ENCODE measurements at regions not wholly inside any gene's neighbourhood (a gene's known extent, or its start where the extent isn't known, plus 50 kb on each side); places are given as distances from the start of the nearest gene placed in this dataset.

DNA sequence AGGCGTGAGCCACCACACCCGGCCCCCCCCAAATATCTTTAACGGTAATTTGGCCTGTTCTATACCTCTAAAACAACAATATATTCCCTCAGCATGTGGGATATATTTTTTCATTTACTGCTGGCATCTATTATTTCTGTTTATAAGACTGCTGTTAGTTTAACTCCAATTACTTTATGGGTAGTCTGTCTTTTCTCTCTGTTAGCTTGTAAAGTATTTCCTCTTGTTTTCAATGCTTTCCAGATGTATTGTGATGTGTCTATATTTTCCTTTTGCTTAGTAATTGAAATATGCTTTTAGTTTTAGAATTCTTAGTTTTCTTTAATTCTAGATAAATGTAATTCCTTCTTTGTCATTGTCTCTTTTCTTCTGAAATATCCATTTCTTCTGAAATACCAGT lies 445.8 kb downstream of the ANKRD50 start:
- no peaks in the 10 kb centered on the region for H3K27me3 ChIP-seq (replicated peaks in 1 of 7)
- DNase-seq: no peak
- no peak overlapping the region for H3K27ac ChIP-seq
- no peak overlapping the region for H3K4me3 ChIP-seq
- TF ChIP-seq POLR2AphosphoS5 (IDR thresholded peaks at IDR 0.05) (no peak), POLR2A (IDR thresholded peaks at IDR 0.05) (no peak)
- TF ChIP-seq, protein P1, sequence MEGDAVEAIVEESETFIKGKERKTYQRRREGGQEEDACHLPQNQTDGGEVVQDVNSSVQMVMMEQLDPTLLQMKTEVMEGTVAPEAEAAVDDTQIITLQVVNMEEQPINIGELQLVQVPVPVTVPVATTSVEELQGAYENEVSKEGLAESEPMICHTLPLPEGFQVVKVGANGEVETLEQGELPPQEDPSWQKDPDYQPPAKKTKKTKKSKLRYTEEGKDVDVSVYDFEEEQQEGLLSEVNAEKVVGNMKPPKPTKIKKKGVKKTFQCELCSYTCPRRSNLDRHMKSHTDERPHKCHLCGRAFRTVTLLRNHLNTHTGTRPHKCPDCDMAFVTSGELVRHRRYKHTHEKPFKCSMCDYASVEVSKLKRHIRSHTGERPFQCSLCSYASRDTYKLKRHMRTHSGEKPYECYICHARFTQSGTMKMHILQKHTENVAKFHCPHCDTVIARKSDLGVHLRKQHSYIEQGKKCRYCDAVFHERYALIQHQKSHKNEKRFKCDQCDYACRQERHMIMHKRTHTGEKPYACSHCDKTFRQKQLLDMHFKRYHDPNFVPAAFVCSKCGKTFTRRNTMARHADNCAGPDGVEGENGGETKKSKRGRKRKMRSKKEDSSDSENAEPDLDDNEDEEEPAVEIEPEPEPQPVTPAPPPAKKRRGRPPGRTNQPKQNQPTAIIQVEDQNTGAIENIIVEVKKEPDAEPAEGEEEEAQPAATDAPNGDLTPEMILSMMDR (IDR thresholded peaks at IDR 0.05 in 8 of 11, conservative IDR thresholded peaks at IDR 0.05 in 3 of 11): no peak
- WGBS, 5 donors: 73 to 96% (median 90%) methylated on average over 3 of the region's 3 CpGs
- H3K4me1 ChIP-seq: peaks cover 0 to 6% (median 0%) of the 10 kb centered on the region in 6 donors
- H3K9me3 ChIP-seq: peaks cover 0 to 18% (median 10%) of the 10 kb centered on the region in 8 donors
- intact Hi-C loops (cut with DNase I; ENCODE audit: low total_unique reads): no loop called here
- H3K36me3 ChIP-seq: no peaks in the 10 kb centered on the region

DNA sequence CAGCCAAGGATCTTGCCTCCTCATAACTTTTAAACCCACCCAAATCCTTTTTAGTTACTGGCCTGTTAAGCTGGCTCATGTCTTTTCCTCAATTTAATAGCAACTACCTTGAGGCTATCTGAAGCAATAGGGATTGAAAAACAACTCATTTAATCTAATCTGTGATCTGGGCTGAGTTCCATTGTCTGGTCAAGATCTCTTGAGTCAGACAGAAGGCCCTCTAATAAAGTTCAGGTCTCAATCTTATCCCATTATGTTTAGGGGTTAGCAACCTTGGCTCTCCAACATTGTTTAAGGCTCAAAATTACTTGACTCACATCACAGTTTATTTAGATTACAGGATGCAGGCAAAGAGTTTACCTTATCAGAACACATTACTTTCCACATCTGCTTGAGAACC lies 436.1 kb downstream of the ANKRD50 start:
- intact Hi-C loops (cut with DNase I; ENCODE audit: low total_unique reads): no loop called here
- no peak for DNase-seq
- Histone ChIP-seq H3K4me3 (no peak overlapping the region), H3K36me3 (no peaks in the 10 kb centered on the region), H3K27ac (no peak overlapping the region), H3K9me3 (peaks cover 0 to under 1% (median 0%) of the 10 kb centered on the region in 8 donors), H3K4me1 (no peaks in the 10 kb centered on the region), H3K27me3 (replicated peaks in 1 of 7) (no peaks in the 10 kb centered on the region)
- TF ChIP-seq, protein P1 (IDR thresholded peaks at IDR 0.05 in 8 of 11, conservative IDR thresholded peaks at IDR 0.05 in 3 of 11): no peak
- TF ChIP-seq POLR2A (IDR thresholded peaks at IDR 0.05) (no peak), POLR2AphosphoS5 (IDR thresholded peaks at IDR 0.05) (no peak)

DNA sequence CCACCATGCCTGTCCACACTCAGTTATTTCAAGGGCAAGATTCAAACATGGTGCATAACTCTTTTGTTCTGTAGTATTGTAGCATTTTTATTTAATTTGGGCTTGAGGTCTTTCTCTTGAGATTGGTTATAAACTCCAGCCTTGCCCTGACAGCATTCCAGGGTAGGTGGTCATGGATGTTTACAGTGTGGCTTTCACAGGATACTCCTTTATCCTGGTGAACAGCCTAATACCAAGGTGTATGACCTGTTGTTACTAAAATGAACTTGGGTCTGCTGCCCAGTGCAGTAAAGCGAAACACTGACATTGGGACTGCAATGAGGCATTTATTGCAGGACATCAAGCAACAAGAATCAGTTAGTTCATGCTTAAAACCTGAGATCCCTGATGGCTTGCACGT lies 434.8 kb downstream of the ANKRD50 start:
- Histone ChIP-seq H3K27ac (no peak overlapping the region), H3K27me3 (replicated peaks in 1 of 7) (no peaks in the 10 kb centered on the region), H3K4me3 (no peak overlapping the region), H3K9me3 (no peaks in the 10 kb centered on the region), H3K36me3 (no peaks in the 10 kb centered on the region), H3K4me1 (no peaks in the 10 kb centered on the region)
- 67 to 96% (median 90%) methylated on average over 2 of the region's 2 CpGs for WGBS, 5 donors
- DNase-seq: no peak
- TF ChIP-seq, protein P1 (IDR thresholded peaks at IDR 0.05 in 8 of 11, conservative IDR thresholded peaks at IDR 0.05 in 3 of 11): no peak
- no peak for TF ChIP-seq POLR2AphosphoS5 (IDR thresholded peaks at IDR 0.05)
- intact Hi-C loops (cut with DNase I; ENCODE audit: low total_unique reads): no loop called here

DNA sequence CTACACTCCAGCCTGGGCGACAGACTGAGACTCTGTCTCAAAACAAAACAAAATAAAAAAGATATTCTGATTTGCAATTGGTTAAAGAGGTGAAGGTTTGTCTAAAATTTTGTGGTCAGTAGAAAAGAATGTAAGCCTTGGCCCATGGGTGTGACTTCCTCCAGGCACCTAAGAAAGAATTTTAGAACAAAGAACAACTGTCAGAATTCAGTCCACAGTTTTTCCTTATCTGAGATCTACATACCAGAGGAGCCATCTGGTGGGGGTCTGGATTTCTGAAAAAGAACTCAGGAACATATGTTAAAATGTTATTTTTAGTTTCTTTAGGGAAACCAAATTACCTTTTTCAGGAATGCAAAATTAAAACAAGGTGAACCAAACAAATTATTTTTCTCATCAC lies 434.1 kb downstream of the ANKRD50 start:
- H3K4me1 ChIP-seq: no peaks in the 10 kb centered on the region
- WGBS, 5 donors: 67 to 81% (median 70%) methylated on average over 1 of the region's 1 CpG
- no peaks in the 10 kb centered on the region for H3K9me3 ChIP-seq
- peak overlapping the region in 1 of 8 donors; percentile 11 for H3K27ac ChIP-seq
- intact Hi-C loops (cut with DNase I; ENCODE audit: low total_unique reads): no loop called here
- no peak overlapping the region for H3K4me3 ChIP-seq
- no peaks in the 10 kb centered on the region for H3K36me3 ChIP-seq
- no peak for DNase-seq
- TF ChIP-seq POLR2AphosphoS5 (IDR thresholded peaks at IDR 0.05) (no peak), POLR2A (IDR thresholded peaks at IDR 0.05) (no peak)
- TF ChIP-seq, protein P1 (IDR thresholded peaks at IDR 0.05 in 8 of 11, conservative IDR thresholded peaks at IDR 0.05 in 3 of 11): no peak
- H3K27me3 ChIP-seq (replicated peaks in 1 of 7): no peaks in the 10 kb centered on the region
